Lower leg skin (tissue), 3 donors: ENCODE measurements at regions not wholly inside any gene's neighbourhood (a gene's known extent, or its start where the extent isn't known, plus 50 kb on each side); places are given as distances from the start of the nearest gene placed in this dataset.

ENCODE experiments used
- CTCF ChIP-seq, 3 donors: fragments of 450-650 bp; IDR thresholded peaks; one replicate each; pipeline ENCODE4 v1.5.1; 2016; ENCODE audit warnings: antibody characterized with exemption in 3 of 3, mild to moderate bottlenecking in 3 of 3, moderate library complexity in 2 of 3
- POLR2A ChIP-seq, 2 donors: fragments of 450-650 bp; IDR thresholded peaks; one replicate each; pipeline ENCODE4 v1.6.1; 2016 to 2017; ENCODE audit warnings: antibody characterized with exemption in 2 of 2, mild to moderate bottlenecking in 1 of 2, moderate library complexity in 1 of 2

- TF ChIP-seq CTCF (IDR thresholded peaks at IDR 0.05) (no peak), POLR2A (IDR thresholded peaks at IDR 0.05) (no peak)
Observed at GRCh38 chr2:144798989-144799388, 279.1 kb upstream of the ZEB2 start.
